Liver (tissue), 8 donors: ENCODE measurements at regions not wholly inside any gene's neighbourhood (a gene's known extent, or its start where the extent isn't known, plus 50 kb on each side); places are given as distances from the start of the nearest gene placed in this dataset.

Experiments used
- DNase-seq: peaks from one replicate; pipeline ENCODE4 v3.0.0-alpha.2; 2017; ENCODE audit warnings: low spot score
- H3K27ac ChIP-seq, 2 donors: one replicate each; pipeline ENCODE4 v1.7.0; 2013; ENCODE audit warnings: inconsistent platforms in 2 of 2, low read length in 2 of 2, control low read depth in 1 of 2, low read depth in 1 of 2, mild to moderate bottlenecking in 1 of 2
- H3K27me3 ChIP-seq, 4 donors: one replicate each; pipeline versions ENCODE4 v1.6.1 to v1.7.0; 2013; ENCODE audit warnings: low read length in 3 of 4, inconsistent platforms in 1 of 4, mild to moderate bottlenecking in 1 of 4, moderate library complexity in 1 of 4; ENCODE audit not compliant: control insufficient read depth in 4 of 4, insufficient read depth in 4 of 4
- H3K36me3 ChIP-seq, 4 donors: one replicate each; pipeline versions ENCODE4 v1.6.1 to v1.7.0; 2013; ENCODE audit warnings: low read length in 3 of 4, mild to moderate bottlenecking in 3 of 4, low read depth in 1 of 4, moderate library complexity in 1 of 4; ENCODE audit not compliant: control insufficient read depth in 4 of 4, insufficient read depth in 3 of 4
- H3K4me1 ChIP-seq, 4 donors: one replicate each; pipeline versions ENCODE4 v1.6.1 to v1.7.0; 2013; ENCODE audit warnings: low read length in 3 of 4, mild to moderate bottlenecking in 3 of 4, moderate library complexity in 1 of 4; ENCODE audit not compliant: control insufficient read depth in 4 of 4, insufficient read depth in 4 of 4
- H3K4me3 ChIP-seq, 3 donors: one replicate each; pipeline versions ENCODE4 v1.6.1 to v1.7.0; 2013; ENCODE audit warnings: low read length in 3 of 3, control low read depth in 1 of 3, low read depth in 1 of 3, mild to moderate bottlenecking in 1 of 3
- H3K9ac ChIP-seq, 2 donors: one replicate each; pipeline ENCODE4 v1.7.0; 2013; ENCODE audit warnings: low read length in 2 of 2, mild to moderate bottlenecking in 2 of 2, moderate library complexity in 2 of 2, control low read depth in 1 of 2, low read depth in 1 of 2
- H3K9me3 ChIP-seq, 4 donors: one replicate each; pipeline versions ENCODE4 v1.6.1 to v1.7.0; 2013; ENCODE audit warnings: low read length in 3 of 4; ENCODE audit not compliant: control insufficient read depth in 4 of 4
- CTCF ChIP-seq: fragments of 150-350 bp; IDR thresholded peaks from 2 replicates; pipeline ENCODE4 v1.5.1; 2017; ENCODE audit warnings: improper control_type of control experiment, low read depth, low read length; ENCODE audit not compliant: missing input control
- JUND ChIP-seq, 2 donors: IDR thresholded peaks; 2 replicates each; pipeline ENCODE4 v1.6.1; 2016; ENCODE audit warnings: antibody characterized with exemption in 2 of 2
- MAX ChIP-seq: IDR thresholded peaks from 2 replicates; pipeline ENCODE4 v1.6.1; 2016; ENCODE audit warnings: antibody characterized with exemption
- REST ChIP-seq: IDR thresholded peaks from 2 replicates; pipeline ENCODE4 v1.6.1; 2016; ENCODE audit warnings: antibody characterized with exemption, mild to moderate bottlenecking
- SP1 ChIP-seq: IDR thresholded peaks from 2 replicates; pipeline ENCODE4 v1.6.1; 2018; ENCODE audit warnings: antibody characterized with exemption, mild to moderate bottlenecking
- TAF1 ChIP-seq: conservative IDR thresholded peaks from 2 replicates; pipeline ENCODE4 v1.6.1; 2016; ENCODE audit warnings: antibody characterized with exemption, mild to moderate bottlenecking
- ZBTB33 ChIP-seq: IDR thresholded peaks from 2 replicates; pipeline ENCODE4 v1.6.1; 2016; ENCODE audit warnings: antibody characterized with exemption
- WGBS: extraction: QIAGEN DNeasy Blood & Tissue Kit; methylation state at CpG from one replicate; pipeline ENCODE4 v1.1.7; 2013; 5-methylcytosine and 5-hydroxymethylcytosine counted together
- donor health status: healthy.
- donor health status: healthy.
- donor health status: healthy.
- donor health status: healthy.
- donor health status: healthy.

- no peaks in the 10 kb centered on the region for H3K27me3 ChIP-seq
- 91% methylated on average over 9 of the region's 9 CpGs for WGBS
- H3K4me1 ChIP-seq = no peaks in the 10 kb centered on the region
- DNase-seq = no peak
- H3K9ac ChIP-seq = no peak overlapping the region
- H3K9me3 ChIP-seq = no peaks in the 10 kb centered on the region
- H3K4me3 ChIP-seq = no peak overlapping the region
- no peak for TF ChIP-seq MAX
- no peak for TF ChIP-seq ZBTB33
- H3K27ac ChIP-seq = no peak overlapping the region
- H3K36me3 ChIP-seq = no peaks in the 10 kb centered on the region
Measured at GRCh38 chr13:109326601-109327000, 459.8 kb downstream of the IRS2 start.

- no peak overlapping the region for H3K9ac ChIP-seq
- no peak overlapping the region for H3K27ac ChIP-seq
- 93% methylated on average over 4 of the region's 4 CpGs for WGBS
- no peaks in the 10 kb centered on the region for H3K36me3 ChIP-seq
- TF ChIP-seq SP1 (no peak), REST (no peak), MAX (no peak)
- H3K4me1 ChIP-seq = no peaks in the 10 kb centered on the region
- H3K4me3 ChIP-seq = no peak overlapping the region
- DNase-seq = no peak
- H3K27me3 ChIP-seq = no peaks in the 10 kb centered on the region
- H3K9me3 ChIP-seq = no peaks in the 10 kb centered on the region
Measured at GRCh38 chr13:109323338-109323737, 463.0 kb downstream of the IRS2 start.

GRCh38 chr13:109318945-109319590 is 467.3 kb downstream of the IRS2 start:
- no peaks in the 10 kb centered on the region for H3K4me1 ChIP-seq
- no peaks in the 10 kb centered on the region for H3K36me3 ChIP-seq
- WGBS = 90% methylated on average over 23 of the region's 23 CpGs
- DNase-seq = no peak
- TF ChIP-seq JUND (IDR thresholded peaks at IDR 0.05) (no peak), CTCF (no peak), MAX (no peak), TAF1 (no peak), SP1 (no peak)
- H3K9ac ChIP-seq = no peak overlapping the region
- no peaks in the 10 kb centered on the region for H3K27me3 ChIP-seq
- no peak overlapping the region for H3K4me3 ChIP-seq
- no peak overlapping the region for H3K27ac ChIP-seq
- H3K9me3 ChIP-seq = no peaks in the 10 kb centered on the region
